ENCODE measurements at regions not wholly inside any gene's neighbourhood (a gene's known extent, or its start where the extent isn't known, plus 50 kb on each side); places are given as distances from the start of the nearest gene placed in this dataset.

- intact Hi-C loops (cut with DNase I; ENCODE audit: low total_unique reads) = loop anchor here (5.0 kb wide), 1 partner anchor 947 kb away; no protein-coding TSS in a partner anchor
- Histone ChIP-seq H3K9me3 (no peaks in the 10 kb centered on the region), H3K4me1 (peaks cover 0 to 22% (median 12%) of the 10 kb centered on the region in 4 donors), H3K27me3 (no peaks in the 10 kb centered on the region), H3K36me3 (no peaks in the 10 kb centered on the region), H3K4me3 (no peak overlapping the region), H3K27ac (peak overlapping the region in 1 of 2 donors; percentile 25)
- no peak for DNase-seq
- TF ChIP-seq CTCF (IDR thresholded peaks at IDR 0.05) = no peak
Measured at GRCh38 chr6:12608874-12609273, 107.7 kb upstream of the PHACTR1 start.

- TF ChIP-seq CTCF (IDR thresholded peaks at IDR 0.05) = no peak
- peaks cover 0 to 25% (median 12%) of the 10 kb centered on the region in 4 donors for H3K4me1 ChIP-seq
- intact Hi-C loops (cut with DNase I; ENCODE audit: low total_unique reads) = loop anchor here (5.0 kb wide), 1 partner anchor 947 kb away; no protein-coding TSS in a partner anchor
- no peak for DNase-seq
- no peaks in the 10 kb centered on the region for H3K36me3 ChIP-seq
- H3K9me3 ChIP-seq = no peaks in the 10 kb centered on the region
- H3K27me3 ChIP-seq = no peaks in the 10 kb centered on the region
- H3K4me3 ChIP-seq = no peak overlapping the region
- no peak overlapping the region for H3K27ac ChIP-seq
Measured at GRCh38 chr6:12609751-12610150, 106.8 kb upstream of the PHACTR1 start.

- peaks cover 0 to 25% (median 12%) of the 10 kb centered on the region in 4 donors for H3K4me1 ChIP-seq
- no peak for TF ChIP-seq CTCF (IDR thresholded peaks at IDR 0.05)
- H3K36me3 ChIP-seq = no peaks in the 10 kb centered on the region
- no peaks in the 10 kb centered on the region for H3K27me3 ChIP-seq
- intact Hi-C loops (cut with DNase I; ENCODE audit: low total_unique reads) = no loop called here
- no peak overlapping the region for H3K4me3 ChIP-seq
- DNase-seq = no peak
- no peak overlapping the region for H3K27ac ChIP-seq
- H3K9me3 ChIP-seq = no peaks in the 10 kb centered on the region
Measured at GRCh38 chr6:12610862-12611261, 105.7 kb upstream of the PHACTR1 start.

GRCh38 chr6:12613811-12614210 lies 102.8 kb upstream of the PHACTR1 start:
- no peak for DNase-seq
- H3K27ac ChIP-seq = no peak overlapping the region
- no peak for TF ChIP-seq CTCF (IDR thresholded peaks at IDR 0.05)
- no peaks in the 10 kb centered on the region for H3K9me3 ChIP-seq
- H3K4me3 ChIP-seq = no peak overlapping the region
- intact Hi-C loops (cut with DNase I; ENCODE audit: low total_unique reads) = no loop called here
- peaks cover 0 to 14% (median 6%) of the 10 kb centered on the region in 4 donors for H3K4me1 ChIP-seq
- no peaks in the 10 kb centered on the region for H3K36me3 ChIP-seq
- H3K27me3 ChIP-seq = no peaks in the 10 kb centered on the region

GRCh38 chr6:12614456-12614855 lies 102.1 kb upstream of the PHACTR1 start:
- Histone ChIP-seq H3K27me3 (no peaks in the 10 kb centered on the region), H3K4me1 (peaks cover 0 to 11% (median 5%) of the 10 kb centered on the region in 4 donors), H3K27ac (no peak overlapping the region), H3K36me3 (no peaks in the 10 kb centered on the region), H3K4me3 (no peak overlapping the region), H3K9me3 (no peaks in the 10 kb centered on the region)
- TF ChIP-seq CTCF (IDR thresholded peaks at IDR 0.05) = no peak
- no peak for DNase-seq
- intact Hi-C loops (cut with DNase I; ENCODE audit: low total_unique reads) = no loop called here

GRCh38 chr6:12618296-12618695 lies 98.3 kb upstream of the PHACTR1 start:
- H3K27me3 ChIP-seq = no peaks in the 10 kb centered on the region
- no peak for DNase-seq
- H3K4me3 ChIP-seq = no peak overlapping the region
- peaks cover 0 to 9% (median 3%) of the 10 kb centered on the region in 4 donors for H3K4me1 ChIP-seq
- no peak for TF ChIP-seq CTCF (IDR thresholded peaks at IDR 0.05)
- intact Hi-C loops (cut with DNase I; ENCODE audit: low total_unique reads) = no loop called here
- no peak overlapping the region for H3K27ac ChIP-seq
- no peaks in the 10 kb centered on the region for H3K9me3 ChIP-seq
- H3K36me3 ChIP-seq = no peaks in the 10 kb centered on the region
